GM12891 (cell line): ENCODE measurements at regions not wholly inside any gene's neighbourhood (a gene's known extent, or its start where the extent isn't known, plus 50 kb on each side); places are given as distances from the start of the nearest gene placed in this dataset.

Experiments used
- DNase-seq: peaks from one replicate; pipeline ENCODE4 v3.0.0; 2011; ENCODE audit warnings: low spot score; ENCODE audit not compliant: insufficient read length
- FAIRE-seq: peaks from 2 replicates; lab custom pipeline; 2011; peaks lifted over from hg19 to GRCh38; lab: Jason Lieb, UNC
- PAX5 ChIP-seq: IDR thresholded peaks from 2 replicates; pipeline ENCODE4 v1.6.1; 2011; ENCODE audit warnings: low read length, moderate library complexity, mild to moderate bottlenecking; ENCODE audit not compliant: insufficient read depth, severe bottlenecking
- POLR2A ChIP-seq: IDR thresholded peaks from 2 replicates; pipeline ENCODE4 v1.6.1; 2011; ENCODE audit warnings: low read depth, low read length, control low read depth
- POLR2AphosphoS5 ChIP-seq: IDR thresholded peaks from 2 replicates; pipeline ENCODE4 v1.6.1; 2011; ENCODE audit warnings: low read depth, low read length, control low read depth
- POU2F2 ChIP-seq: IDR thresholded peaks from 2 replicates; pipeline ENCODE4 v1.6.1; 2011; ENCODE audit warnings: low read depth, mild to moderate bottlenecking, control low read depth, low read length, moderate library complexity
- SPI1 ChIP-seq: IDR thresholded peaks from 2 replicates; pipeline ENCODE4 v1.6.1; 2011; ENCODE audit warnings: low read depth, low read length, control low read depth
- TAF1 ChIP-seq: IDR thresholded peaks from 2 replicates; pipeline ENCODE4 v1.6.1; 2011; ENCODE audit warnings: low read depth, low read length, control low read depth

GRCh38 chr13:22372261-22372660, 701.4 kb downstream of the FGF9 start:
- no peak for DNase-seq
- no peak for FAIRE-seq
- TF ChIP-seq TAF1: no peak

DNA sequence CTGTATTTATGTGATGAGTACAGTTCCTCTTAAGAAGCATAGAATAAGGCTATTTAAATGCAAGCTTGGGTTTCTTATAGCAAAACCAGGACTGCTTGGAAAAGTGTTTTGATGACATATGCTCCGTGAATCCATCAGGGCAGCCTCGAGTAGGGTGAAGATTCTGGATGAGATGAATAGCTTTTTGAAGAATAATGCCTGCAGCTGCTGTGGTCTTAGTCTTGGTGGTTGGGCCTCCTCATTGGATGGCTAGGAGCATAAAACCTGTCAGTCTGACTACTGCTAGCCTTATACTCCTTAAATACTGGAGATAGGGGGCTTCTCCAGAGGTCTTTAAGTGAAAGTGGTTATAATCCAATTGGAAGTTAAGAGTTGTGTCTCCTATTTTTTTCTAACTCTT, 704.3 kb downstream of the FGF9 start:
- TF ChIP-seq PAX5 (no peak), POLR2AphosphoS5 (no peak), TAF1 (no peak), SPI1 (no peak), POLR2A (no peak), POU2F2 (no peak)
- DNase-seq: no peak
- no peak for FAIRE-seq

- FAIRE-seq (no peak), DNase-seq (no peak)
- no peak for TF ChIP-seq POU2F2
- no peak for TF ChIP-seq SPI1
- TF ChIP-seq TAF1: no peak
- TF ChIP-seq POLR2A: no peak
- TF ChIP-seq PAX5: no peak
- TF ChIP-seq POLR2AphosphoS5: no peak
Measured at GRCh38 chr13:22387899-22388298, 717.0 kb downstream of the FGF9 start.

DNA sequence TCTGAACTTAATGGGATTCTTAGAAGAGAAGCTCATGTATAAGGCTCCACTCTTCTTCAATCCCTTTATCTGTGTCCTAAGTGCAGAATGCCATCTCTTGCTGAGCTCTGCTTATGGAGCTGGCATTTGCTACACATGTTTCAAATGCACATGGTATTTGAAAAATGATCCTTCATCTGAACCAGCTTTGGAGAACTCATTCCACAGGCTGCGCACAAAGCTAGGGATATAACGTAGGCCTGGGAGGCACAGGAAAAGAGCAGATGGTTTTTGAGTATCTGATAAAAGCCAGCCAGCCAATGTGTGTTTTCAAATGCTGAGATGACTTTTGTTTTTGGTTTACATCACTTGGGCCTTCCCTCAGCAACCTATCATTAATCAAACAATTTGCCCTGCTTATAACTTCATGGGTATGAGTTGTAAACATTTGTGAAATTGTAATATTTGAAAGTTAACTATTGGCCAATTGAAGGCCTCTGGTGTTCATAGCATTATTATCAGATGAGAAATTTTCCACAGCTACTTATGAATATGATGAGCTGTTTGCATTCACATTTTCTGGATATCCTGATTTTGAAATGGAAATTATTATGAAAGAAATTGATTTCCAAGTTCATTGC, 729.0 kb downstream of the FGF9 start:
- no peak for DNase-seq
- no peak for TF ChIP-seq TAF1
- TF ChIP-seq POLR2A: no peak
- TF ChIP-seq POU2F2: no peak
- TF ChIP-seq POLR2AphosphoS5: no peak
- TF ChIP-seq SPI1: no peak
- no peak for FAIRE-seq

DNA sequence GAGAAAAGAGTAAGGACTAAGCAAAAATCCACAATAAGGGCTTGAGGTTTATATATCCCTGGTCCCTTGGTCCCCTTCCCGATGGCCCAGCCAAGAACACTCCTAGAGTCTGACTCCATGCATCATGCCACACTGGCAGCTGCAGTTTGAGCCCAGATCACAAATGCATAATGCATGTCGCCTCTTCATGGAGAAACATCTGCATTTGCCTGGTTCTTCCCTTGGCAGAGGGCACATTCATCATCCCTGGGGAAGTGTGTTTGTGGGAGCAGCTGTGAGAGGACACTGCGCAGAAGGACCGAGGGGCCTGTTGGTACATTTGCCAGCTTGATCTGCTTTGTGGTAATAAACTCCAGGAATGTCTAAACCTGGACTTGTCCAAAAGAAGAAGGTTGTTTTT, 731.8 kb downstream of the FGF9 start:
- FAIRE-seq (no peak), DNase-seq (no peak)
- TF ChIP-seq SPI1 (no peak), POLR2AphosphoS5 (no peak), TAF1 (no peak), PAX5 (no peak), POLR2A (no peak), POU2F2 (no peak)

GRCh38 chr13:22403144-22403543, 732.3 kb downstream of the FGF9 start:
- no peak for TF ChIP-seq SPI1
- TF ChIP-seq POLR2AphosphoS5: no peak
- TF ChIP-seq PAX5: no peak
- TF ChIP-seq TAF1: no peak
- no peak for TF ChIP-seq POU2F2
- no peak for TF ChIP-seq POLR2A
- FAIRE-seq (no peak), DNase-seq (no peak)

- DNase-seq (no peak), FAIRE-seq (no peak)
- no peak for TF ChIP-seq PAX5
- TF ChIP-seq POU2F2: no peak
- no peak for TF ChIP-seq TAF1
- no peak for TF ChIP-seq SPI1
- no peak for TF ChIP-seq POLR2A
- no peak for TF ChIP-seq POLR2AphosphoS5
Measured at GRCh38 chr13:22405891-22406290, 735.0 kb downstream of the FGF9 start.

GRCh38 chr13:22412452-22412851, 741.6 kb downstream of the FGF9 start:
- TF ChIP-seq POLR2AphosphoS5: no peak
- no peak for TF ChIP-seq POU2F2
- TF ChIP-seq POLR2A: no peak
- TF ChIP-seq SPI1: no peak
- no peak for TF ChIP-seq TAF1
- TF ChIP-seq PAX5: no peak
- DNase-seq: no peak
- no peak for FAIRE-seq

GRCh38 chr13:22422023-22422422, 751.1 kb downstream of the FGF9 start:
- DNase-seq (no peak), FAIRE-seq (no peak)
- TF ChIP-seq POU2F2 (no peak), TAF1 (no peak), SPI1 (no peak), PAX5 (no peak), POLR2AphosphoS5 (no peak), POLR2A (no peak)

GRCh38 chr13:22422712-22423111, 751.8 kb downstream of the FGF9 start:
- TF ChIP-seq POLR2A: no peak
- no peak for TF ChIP-seq TAF1
- TF ChIP-seq POLR2AphosphoS5: no peak
- TF ChIP-seq POU2F2: no peak
- TF ChIP-seq SPI1: no peak
- no peak for TF ChIP-seq PAX5
- FAIRE-seq (no peak), DNase-seq (no peak)

- TF ChIP-seq POU2F2: no peak
- no peak for TF ChIP-seq POLR2A
- TF ChIP-seq SPI1: no peak
- TF ChIP-seq PAX5: no peak
- no peak for TF ChIP-seq POLR2AphosphoS5
- no peak for TF ChIP-seq TAF1
- FAIRE-seq (no peak), DNase-seq (no peak)
Measured at GRCh38 chr13:22423261-22423660, 752.4 kb downstream of the FGF9 start.

DNA sequence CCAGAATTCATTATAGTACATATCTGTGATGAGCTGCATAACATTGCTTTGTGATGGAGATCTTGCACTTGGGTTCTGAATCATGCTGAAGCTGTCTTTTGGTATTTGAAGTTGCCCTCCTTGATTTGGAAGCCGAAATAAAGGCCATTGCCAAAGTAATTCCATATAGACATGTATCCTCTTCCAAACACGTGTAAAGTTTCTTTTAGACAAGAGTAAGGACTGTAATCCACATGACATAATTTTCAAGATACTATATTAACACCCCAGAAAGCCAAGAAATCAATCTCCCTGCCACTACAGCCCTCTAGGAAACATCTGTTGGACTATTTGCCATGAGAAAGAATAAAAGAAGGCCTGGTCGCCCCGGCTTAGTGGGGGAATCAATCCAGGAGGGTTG, 754.2 kb downstream of the FGF9 start:
- no peak for DNase-seq

More for the DNA sequence above, 754.2 kb downstream of the FGF9 start:
- TF ChIP-seq POU2F2 (no peak), PAX5 (no peak), POLR2A (no peak)
- FAIRE-seq: no peak
